Lower lobe of right lung (tissue), 2 donors: ENCODE measurements at regions not wholly inside any gene's neighbourhood (a gene's known extent, or its start where the extent isn't known, plus 50 kb on each side); places are given as distances from the start of the nearest gene placed in this dataset.

Source experiments
- ATAC-seq, 2 donors: fragments of 200-7000 bp; cut with Tn5 transposase; one replicate each; pipeline ENCODE4 v1.9.1; 2020 to 2022; ENCODE audit warnings: mild to moderate bottlenecking in 2 of 2, moderate library complexity in 2 of 2
- DNase-seq: peaks from one replicate; pipeline ENCODE4 v3.0.0-alpha.2; 2020
- H3K27ac ChIP-seq: fragments of 200-600 bp; one replicate; pipeline ENCODE4 v1.8.0; 2022
- H3K27me3 ChIP-seq: fragments of 200-600 bp; one replicate; pipeline ENCODE4 v1.8.0; 2022; ENCODE audit warnings: low read depth
- H3K36me3 ChIP-seq: fragments of 200-600 bp; one replicate; pipeline ENCODE4 v1.8.0; 2022; ENCODE audit warnings: mild to moderate bottlenecking
- H3K4me1 ChIP-seq: fragments of 200-600 bp; one replicate; pipeline ENCODE4 v1.8.0; 2022
- H3K4me3 ChIP-seq: fragments of 200-600 bp; one replicate; pipeline ENCODE4 v1.8.0; 2022; ENCODE audit warnings: mild to moderate bottlenecking
- H3K9me3 ChIP-seq: fragments of 200-600 bp; one replicate; pipeline ENCODE4 v1.8.0; 2022
- CTCF ChIP-seq: fragments of 200-600 bp; IDR thresholded peaks from one replicate; pipeline ENCODE4 v1.8.0; 2022; ENCODE audit warnings: antibody characterized with exemption, mild to moderate bottlenecking
- intact Hi-C: fragments of 100-400 bp; cut with DNase I; formaldehyde crosslinking; loops from one replicate; pipeline ENCODE4 v1.11.0; 2022
- donor health status: DM: no; HTN: yes; CAD: no; lungs with severe emphysema.

DNA sequence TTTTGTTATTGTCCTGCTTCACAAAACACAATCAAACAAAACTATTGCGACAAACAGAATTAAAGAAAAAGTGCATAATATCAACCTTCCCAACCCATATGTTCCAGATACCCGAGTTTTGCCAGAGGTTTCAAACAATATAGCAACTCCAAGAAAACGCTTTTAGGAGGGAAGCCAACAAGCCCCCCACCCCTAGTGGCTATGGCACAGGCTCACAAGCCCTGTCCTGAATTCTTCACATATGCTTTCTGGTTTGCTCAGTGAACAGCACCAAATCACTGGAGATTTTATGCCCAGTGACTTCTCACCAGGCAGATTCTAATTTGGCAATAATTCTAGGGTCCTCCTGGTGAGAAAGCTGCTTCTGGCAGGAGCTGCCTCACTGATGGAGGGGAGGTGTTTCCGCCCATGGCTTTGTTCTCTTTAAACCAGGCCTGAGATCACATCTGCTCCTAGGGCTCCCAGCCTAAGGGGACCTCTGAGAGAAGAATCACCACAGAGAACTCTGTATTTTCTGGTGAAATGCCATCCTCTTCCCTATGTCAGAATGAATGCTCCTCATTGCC is 1982.4 kb downstream of the EFNA5 start:
- Histone ChIP-seq H3K9me3 (no peaks in the 10 kb centered on the region), H3K4me1 (no peaks in the 10 kb centered on the region), H3K27ac (no peak overlapping the region), H3K36me3 (no peaks in the 10 kb centered on the region), H3K27me3 (no peaks in the 10 kb centered on the region), H3K4me3 (no peak overlapping the region)
- no peak for TF ChIP-seq CTCF
- intact Hi-C loops = no loop called here
- DNase-seq (no peak), ATAC-seq (no peak)

DNA sequence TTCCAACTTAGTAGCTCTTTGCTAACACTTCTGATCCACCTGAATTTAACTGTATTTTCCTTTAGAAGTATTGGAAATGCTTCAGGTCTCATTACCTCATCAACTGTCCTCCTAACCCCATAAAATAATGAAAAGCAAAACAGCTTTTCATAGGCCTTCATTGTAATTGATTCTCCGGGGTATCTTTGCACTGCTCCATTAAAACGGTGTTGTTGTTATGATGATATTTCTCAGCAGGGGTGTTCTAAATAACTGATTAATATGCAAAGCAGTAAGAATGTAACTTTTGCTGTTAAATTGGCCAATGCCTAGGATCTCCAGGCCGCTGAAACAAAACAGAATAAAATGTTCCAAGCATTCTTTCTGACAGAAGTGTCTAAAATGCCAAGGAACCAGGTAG is 1983.2 kb downstream of the EFNA5 start:
- no peaks in the 10 kb centered on the region for H3K4me1 ChIP-seq
- no peak for ATAC-seq
- H3K27me3 ChIP-seq = no peaks in the 10 kb centered on the region
- H3K4me3 ChIP-seq = no peak overlapping the region
- TF ChIP-seq CTCF = no peak
- H3K9me3 ChIP-seq = no peaks in the 10 kb centered on the region
- intact Hi-C loops = no loop called here
- no peak for DNase-seq
- no peaks in the 10 kb centered on the region for H3K36me3 ChIP-seq
- H3K27ac ChIP-seq = no peak overlapping the region

DNA sequence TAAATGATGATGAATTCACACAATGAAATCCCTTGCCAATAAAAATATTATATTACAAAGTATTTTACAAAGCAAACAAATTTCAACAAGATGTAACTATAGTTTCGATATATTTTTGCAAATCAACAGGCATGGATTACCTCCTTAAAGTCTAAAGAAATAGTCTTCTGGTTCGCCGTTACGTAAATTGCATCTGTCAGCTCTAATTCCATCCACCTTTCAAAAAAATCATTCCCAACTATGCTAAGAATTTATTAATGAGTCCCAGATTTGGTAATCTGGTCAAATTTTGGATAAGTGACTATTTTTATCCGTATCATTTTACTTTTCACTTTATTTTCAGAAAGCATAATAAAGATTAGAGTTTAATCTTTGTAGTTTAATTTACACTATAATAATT is 1984.9 kb downstream of the EFNA5 start:
- intact Hi-C loops = no loop called here
- H3K4me3 ChIP-seq = no peak overlapping the region
- no peaks in the 10 kb centered on the region for H3K36me3 ChIP-seq
- H3K27ac ChIP-seq = no peak overlapping the region
- H3K9me3 ChIP-seq = no peaks in the 10 kb centered on the region
- TF ChIP-seq CTCF = no peak
- no peaks in the 10 kb centered on the region for H3K27me3 ChIP-seq
- DNase-seq = no peak
- no peaks in the 10 kb centered on the region for H3K4me1 ChIP-seq
- no peak for ATAC-seq

DNA sequence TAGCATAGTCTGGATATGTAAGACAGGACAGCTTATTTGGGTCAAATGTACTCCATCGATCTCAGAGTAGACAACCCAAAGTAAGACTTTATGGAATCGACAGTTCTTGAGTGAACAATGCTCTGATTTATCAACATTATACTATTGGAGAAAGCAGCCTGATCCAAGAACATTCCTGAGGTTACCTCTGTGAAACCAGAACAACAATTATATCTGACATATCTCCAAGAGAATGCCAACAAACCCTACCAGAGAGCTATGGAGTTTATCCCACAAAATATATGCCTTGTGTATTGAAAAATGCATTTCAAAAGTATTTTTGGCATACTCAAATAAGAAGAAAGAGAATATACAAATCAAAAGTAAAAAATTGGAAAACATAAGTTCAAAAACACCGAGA is 1985.9 kb downstream of the EFNA5 start:
- Histone ChIP-seq H3K4me3 (no peak overlapping the region), H3K9me3 (no peaks in the 10 kb centered on the region), H3K27me3 (no peaks in the 10 kb centered on the region), H3K36me3 (no peaks in the 10 kb centered on the region), H3K27ac (no peak overlapping the region), H3K4me1 (no peaks in the 10 kb centered on the region)
- TF ChIP-seq CTCF = no peak
- intact Hi-C loops = no loop called here
- DNase-seq = no peak
- ATAC-seq = no peak

GRCh38 chr5:105680858-105681475 is 1989.8 kb downstream of the EFNA5 start:
- H3K4me1 ChIP-seq = no peaks in the 10 kb centered on the region
- no peak for DNase-seq
- TF ChIP-seq CTCF = no peak
- H3K27me3 ChIP-seq = no peaks in the 10 kb centered on the region
- no peaks in the 10 kb centered on the region for H3K9me3 ChIP-seq
- intact Hi-C loops = no loop called here
- H3K36me3 ChIP-seq = no peaks in the 10 kb centered on the region
- H3K4me3 ChIP-seq = no peak overlapping the region
- ATAC-seq = no peak
- H3K27ac ChIP-seq = no peak overlapping the region
